ENCODE measurements at regions not wholly inside any gene's neighbourhood (a gene's known extent, or its start where the extent isn't known, plus 50 kb on each side); places are given as distances from the start of the nearest gene placed in this dataset.

DNA sequence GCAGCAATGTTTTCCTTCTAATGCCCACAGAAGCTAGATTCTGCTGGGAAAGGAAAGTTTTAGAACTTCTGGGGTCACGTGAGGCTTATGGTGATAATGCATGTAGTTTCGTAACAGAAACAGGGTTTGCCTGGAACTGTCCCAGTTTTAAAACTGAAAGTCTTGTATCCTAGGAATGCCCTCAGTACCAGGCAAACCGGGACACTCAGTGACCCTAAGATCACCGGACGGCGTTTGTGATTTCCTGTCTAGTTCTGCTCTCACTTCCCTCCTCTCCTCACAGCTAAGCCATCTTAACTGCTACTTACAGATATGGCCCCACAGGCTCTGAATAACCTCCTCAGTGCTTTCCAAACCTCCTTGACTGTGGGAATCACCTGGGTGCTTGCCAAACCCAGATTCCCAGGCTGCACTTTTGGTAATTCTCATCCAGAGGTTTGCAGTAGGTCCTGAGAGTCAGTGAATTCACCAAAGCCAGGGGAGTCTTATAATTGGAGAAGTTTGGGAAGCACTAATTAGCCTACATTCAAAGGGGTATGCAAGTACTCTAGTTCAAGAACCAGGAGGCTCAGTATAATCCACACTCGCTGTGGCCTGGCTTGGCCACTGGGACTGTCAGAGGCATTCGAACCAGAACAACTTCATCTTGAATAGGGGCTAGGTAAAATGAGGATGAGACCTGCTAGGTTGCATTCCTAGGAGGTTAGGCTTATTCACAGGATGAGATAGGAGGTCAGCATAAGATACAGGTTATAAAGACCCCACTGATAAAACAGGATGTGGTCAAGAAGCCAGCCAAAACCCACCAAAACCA, 231.6 kb upstream of the MYLIP start:
- H3K9me3 ChIP-seq: no peaks in the 10 kb centered on the region
- intact Hi-C loops (cut with DNase I): no loop called here
- no peak overlapping the region for H3K27ac ChIP-seq
- ATAC-seq (peak; percentile 88 to 93 (median 90)), DNase-seq (peak in 2 of 3 donors; percentile 27 to 55)
- H3K4me3 ChIP-seq: peak overlapping the region in 1 of 3 donors; percentile 12
- TF ChIP-seq CTCF (IDR thresholded peaks at IDR 0.05) (no peak), POLR2A (IDR thresholded peaks at IDR 0.05) (no peak)
- no peaks in the 10 kb centered on the region for H3K27me3 ChIP-seq
- no peaks in the 10 kb centered on the region for H3K36me3 ChIP-seq
- 25% methylated on average over 7 of the region's 8 CpGs for WGBS (ENCODE audit: insufficient coverage, low coverage, low lambda C conversion rate, missing lambda C conversion rate)
- H3K4me1 ChIP-seq: peaks cover 0 to 11% (median 0%) of the 10 kb centered on the region in 4 donors

GRCh38 chr6:15894973-15895725, 232.3 kb upstream of the DTNBP1 start:
- Histone ChIP-seq H3K36me3 (no peaks in the 10 kb centered on the region), H3K4me3 (no peak overlapping the region), H3K9me3 (no peaks in the 10 kb centered on the region), H3K4me1 (peaks cover 0 to 11% (median 0%) of the 10 kb centered on the region in 4 donors), H3K27ac (no peak overlapping the region), H3K27me3 (no peaks in the 10 kb centered on the region)
- TF ChIP-seq CTCF (IDR thresholded peaks at IDR 0.05) (no peak), POLR2A (IDR thresholded peaks at IDR 0.05) (no peak)
- intact Hi-C loops (cut with DNase I): no loop called here
- ATAC-seq (no peak), DNase-seq (no peak)
- WGBS (ENCODE audit: insufficient coverage, low coverage, low lambda C conversion rate, missing lambda C conversion rate): 87% methylated on average over 4 of the region's 4 CpGs

- DNase-seq (no peak), ATAC-seq (no peak)
- 43% methylated on average over 5 of the region's 5 CpGs for WGBS (ENCODE audit: insufficient coverage, low coverage, low lambda C conversion rate, missing lambda C conversion rate)
- intact Hi-C loops (cut with DNase I): no loop called here
- Histone ChIP-seq H3K27me3 (no peaks in the 10 kb centered on the region), H3K27ac (no peak overlapping the region), H3K4me1 (peaks cover 0 to 11% (median 0%) of the 10 kb centered on the region in 4 donors), H3K4me3 (no peak overlapping the region), H3K9me3 (no peaks in the 10 kb centered on the region), H3K36me3 (no peaks in the 10 kb centered on the region)
- TF ChIP-seq POLR2A (IDR thresholded peaks at IDR 0.05) (no peak), CTCF (IDR thresholded peaks at IDR 0.05) (peak in 2 of 4 donors; percentile 24 to 32)
These were observed 230.9 kb upstream of the DTNBP1 start for GRCh38 chr6:15893556-15894253.

DNA sequence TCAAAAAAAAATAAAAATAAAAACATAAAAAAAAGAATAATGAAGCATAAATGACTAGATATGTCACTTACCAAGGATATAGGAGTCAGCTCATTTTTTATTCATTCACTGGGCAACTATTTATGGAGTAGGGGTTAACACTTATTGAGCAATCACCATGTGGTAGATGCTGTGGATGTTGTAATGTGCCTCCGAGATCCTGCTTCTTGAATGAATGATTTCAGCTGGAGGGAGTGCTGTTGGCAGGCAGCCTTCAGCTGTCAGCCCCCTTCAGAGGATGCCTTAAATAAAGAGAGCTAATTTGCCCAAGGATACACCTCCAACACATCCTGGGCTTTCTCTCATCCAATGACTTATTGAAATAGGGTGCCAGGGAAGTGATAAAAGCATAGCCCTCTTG, 229.5 kb upstream of the DTNBP1 start:
- no peak for TF ChIP-seq CTCF (IDR thresholded peaks at IDR 0.05)
- TF ChIP-seq POLR2A (IDR thresholded peaks at IDR 0.05): no peak

More for the DNA sequence above, 229.5 kb upstream of the DTNBP1 start:
- no peak overlapping the region for H3K4me3 ChIP-seq
- DNase-seq (no peak), ATAC-seq (no peak)
- H3K27ac ChIP-seq: no peak overlapping the region
- no peaks in the 10 kb centered on the region for H3K27me3 ChIP-seq
- 0% methylated on average over 1 of the region's 1 CpG for WGBS (ENCODE audit: insufficient coverage, low coverage, low lambda C conversion rate, missing lambda C conversion rate)
- peaks cover 0 to 10% (median 0%) of the 10 kb centered on the region in 4 donors for H3K4me1 ChIP-seq
- intact Hi-C loops (cut with DNase I): no loop called here
- no peaks in the 10 kb centered on the region for H3K9me3 ChIP-seq
- H3K36me3 ChIP-seq: no peaks in the 10 kb centered on the region

Data from right lobe of liver (tissue), 6 donors.